GM10266 (cell line): ENCODE measurements at regions not wholly inside any gene's neighbourhood (a gene's known extent, or its start where the extent isn't known, plus 50 kb on each side); places are given as distances from the start of the nearest gene placed in this dataset.

Source experiments
- DNase-seq: peaks from one replicate; pipeline ENCODE4 v3.0.0; 2012; ENCODE audit errors: extremely low spot score
- TF ChIP-seq, protein P1 (sequence below): IDR thresholded peaks from 2 replicates; pipeline ENCODE4 v1.5.1; 2012; ENCODE audit warnings: mild to moderate bottlenecking, low read depth; ENCODE audit not compliant: control insufficient read depth, insufficient read depth; ENCODE audit errors: missing control alignments

DNA sequence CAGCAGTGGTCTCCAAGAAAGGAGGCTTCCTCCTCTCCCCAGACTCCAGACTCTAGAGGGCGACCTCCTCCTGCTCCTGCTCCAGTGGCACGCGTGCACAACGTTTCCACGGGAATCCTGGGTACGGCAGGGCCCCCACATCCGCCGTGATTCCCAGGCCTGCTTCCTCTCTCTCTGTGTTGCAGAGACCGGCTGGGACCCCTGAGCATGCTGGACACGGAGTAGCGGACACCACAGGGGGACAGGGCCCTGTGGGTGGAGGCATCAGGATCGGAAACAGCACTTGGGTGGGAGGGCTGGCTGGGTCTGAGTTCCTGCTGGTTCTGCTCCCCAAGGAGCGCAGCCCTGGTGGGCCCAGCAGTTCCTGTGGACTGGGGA lies 75.9 kb upstream of the SLC35G4 start:
- DNase-seq = no peak
- TF ChIP-seq, protein P1, sequence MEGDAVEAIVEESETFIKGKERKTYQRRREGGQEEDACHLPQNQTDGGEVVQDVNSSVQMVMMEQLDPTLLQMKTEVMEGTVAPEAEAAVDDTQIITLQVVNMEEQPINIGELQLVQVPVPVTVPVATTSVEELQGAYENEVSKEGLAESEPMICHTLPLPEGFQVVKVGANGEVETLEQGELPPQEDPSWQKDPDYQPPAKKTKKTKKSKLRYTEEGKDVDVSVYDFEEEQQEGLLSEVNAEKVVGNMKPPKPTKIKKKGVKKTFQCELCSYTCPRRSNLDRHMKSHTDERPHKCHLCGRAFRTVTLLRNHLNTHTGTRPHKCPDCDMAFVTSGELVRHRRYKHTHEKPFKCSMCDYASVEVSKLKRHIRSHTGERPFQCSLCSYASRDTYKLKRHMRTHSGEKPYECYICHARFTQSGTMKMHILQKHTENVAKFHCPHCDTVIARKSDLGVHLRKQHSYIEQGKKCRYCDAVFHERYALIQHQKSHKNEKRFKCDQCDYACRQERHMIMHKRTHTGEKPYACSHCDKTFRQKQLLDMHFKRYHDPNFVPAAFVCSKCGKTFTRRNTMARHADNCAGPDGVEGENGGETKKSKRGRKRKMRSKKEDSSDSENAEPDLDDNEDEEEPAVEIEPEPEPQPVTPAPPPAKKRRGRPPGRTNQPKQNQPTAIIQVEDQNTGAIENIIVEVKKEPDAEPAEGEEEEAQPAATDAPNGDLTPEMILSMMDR = no peak

DNA sequence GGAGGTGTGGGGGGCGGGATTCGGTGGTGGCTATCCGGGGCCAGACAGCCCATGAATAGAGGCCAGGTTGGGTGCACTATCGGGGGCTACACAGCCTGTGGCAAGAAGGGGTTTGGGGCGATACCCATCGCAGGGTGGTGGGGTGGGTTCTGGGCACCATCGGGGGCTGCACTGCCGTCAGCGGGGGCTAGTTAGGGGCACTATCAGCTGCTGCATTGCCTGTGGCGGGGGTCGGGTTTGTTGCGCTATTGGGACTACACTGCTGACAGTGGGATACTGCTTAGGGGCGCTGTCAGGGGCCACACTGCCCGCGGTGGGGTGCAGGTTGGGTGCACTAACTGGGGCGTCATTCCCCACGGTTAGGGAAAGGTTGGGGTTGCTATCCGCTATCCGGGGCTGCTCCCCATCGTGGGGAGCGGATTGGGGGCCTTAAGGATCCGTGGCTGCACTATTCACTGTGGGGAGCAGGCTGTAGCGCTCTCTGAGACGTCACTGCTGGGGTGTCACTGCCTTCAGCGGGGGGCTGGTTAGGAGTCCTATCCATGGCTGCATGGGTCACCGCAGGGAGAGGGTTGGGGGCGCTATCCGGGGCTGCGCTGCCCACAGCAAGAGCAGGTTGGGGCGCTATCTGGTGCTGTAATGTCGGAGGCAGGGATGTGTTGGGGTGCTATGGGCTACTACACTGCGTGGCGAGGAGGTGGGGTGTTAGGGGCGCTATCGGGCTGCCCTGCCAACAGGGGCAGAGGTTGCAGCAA lies 76.5 kb upstream of the SLC35G4 start:
- DNase-seq = no peak
- TF ChIP-seq, protein P1 = no peak

DNA sequence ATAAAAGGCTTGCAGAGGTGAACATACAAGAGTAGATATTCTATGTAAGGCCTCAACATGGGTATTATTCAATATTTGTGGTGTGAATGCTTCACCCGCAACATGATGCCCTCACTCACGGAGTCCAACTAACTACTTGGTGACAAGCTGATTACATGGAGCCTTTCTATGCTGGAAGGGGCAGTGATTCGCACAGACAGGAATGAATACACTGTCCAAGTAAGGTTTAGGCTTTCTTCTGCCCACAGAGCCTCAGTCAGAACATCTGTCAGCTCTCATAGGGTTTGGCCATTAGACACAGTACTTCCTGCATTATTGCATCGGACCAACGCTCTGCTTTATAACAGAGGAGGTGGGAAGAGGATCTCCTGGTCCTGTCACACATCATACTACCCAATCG lies 80.3 kb upstream of the SLC35G4 start:
- DNase-seq = no peak
- TF ChIP-seq, protein P1 = no peak

DNA sequence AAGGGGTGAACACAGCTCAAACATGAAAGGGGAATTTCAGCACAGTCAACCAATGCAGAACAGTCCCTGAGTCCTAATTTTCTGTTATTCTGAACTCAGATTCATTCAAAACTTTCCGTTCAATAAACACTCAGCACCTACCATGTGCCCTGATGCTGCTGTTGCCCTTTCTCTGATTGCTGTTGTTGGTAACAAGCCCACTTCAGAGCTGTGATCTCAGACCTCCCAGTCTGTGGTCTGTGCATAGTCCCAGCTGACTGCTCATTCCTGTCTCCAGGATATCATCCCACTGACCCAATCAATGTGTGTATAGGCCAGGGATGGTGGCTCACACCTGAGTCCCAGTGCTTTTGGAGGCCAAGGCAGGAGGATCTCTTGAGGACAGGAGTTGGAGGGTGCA lies 82.7 kb upstream of the SLC35G4 start:
- TF ChIP-seq, protein P1 = no peak
- no peak for DNase-seq

DNA sequence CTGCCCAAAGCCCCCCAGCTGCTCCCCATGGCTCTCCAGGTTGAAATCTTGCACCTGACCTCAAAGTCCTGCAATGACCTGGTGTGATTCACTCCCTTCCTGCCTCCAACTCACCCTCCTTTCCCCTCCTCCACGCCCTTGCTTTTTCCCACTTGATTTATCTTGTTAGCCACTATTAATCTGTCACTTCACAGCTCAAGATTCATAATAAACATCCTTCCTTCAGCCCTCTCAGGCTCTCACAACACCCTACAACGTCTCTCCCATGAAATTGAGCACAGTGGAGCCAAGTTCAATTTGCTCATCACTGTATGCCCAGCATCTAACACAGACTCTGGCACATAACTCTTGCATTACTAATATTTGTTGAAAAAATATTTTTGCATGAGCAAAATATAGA lies 85.6 kb upstream of the SLC35G4 start:
- TF ChIP-seq, protein P1 = no peak
- DNase-seq = no peak

DNA sequence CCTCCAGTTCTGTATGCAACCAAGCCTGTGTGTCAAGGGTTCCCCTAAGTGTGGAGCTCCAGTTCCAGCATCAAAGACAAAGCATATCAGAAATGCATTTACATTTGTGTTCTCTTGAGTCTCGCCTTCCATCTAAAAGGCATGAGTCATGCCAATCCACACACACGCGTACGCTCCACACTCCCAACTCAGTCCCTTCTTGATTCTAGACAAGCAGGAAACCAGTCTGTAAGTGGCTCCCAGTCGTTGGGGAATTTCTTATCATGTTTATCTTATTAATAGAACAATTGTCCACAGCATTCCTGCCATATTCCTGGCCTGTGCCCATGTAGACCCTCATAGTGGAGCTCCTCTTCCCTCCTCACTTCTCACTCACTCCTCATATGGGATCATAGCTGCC lies 86.4 kb upstream of the SLC35G4 start:
- no peak for DNase-seq
- TF ChIP-seq, protein P1 = no peak

DNA sequence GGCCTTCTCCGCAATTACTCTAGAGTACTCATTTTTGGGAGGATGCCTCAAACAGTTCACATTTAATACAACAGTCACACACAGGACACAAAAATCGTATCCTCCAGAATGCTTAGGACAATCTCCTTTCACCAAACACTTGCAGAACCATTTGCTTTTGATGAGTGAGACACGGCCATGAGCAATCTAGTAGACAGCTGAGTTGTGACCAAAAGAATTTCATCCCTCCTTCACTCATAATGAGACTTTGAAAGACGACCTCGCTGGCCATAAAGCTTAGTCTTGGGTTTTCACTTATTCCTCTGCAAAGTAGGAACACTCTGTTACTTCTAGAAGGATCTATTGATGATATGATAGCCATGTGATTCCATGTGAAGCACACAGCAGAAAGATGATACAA lies 87.5 kb upstream of the SLC35G4 start:
- TF ChIP-seq, protein P1 = no peak
- no peak for DNase-seq
